Mesothelial cell of epicardium (in vitro differentiated cells): ENCODE measurements at regions not wholly inside any gene's neighbourhood (a gene's known extent, or its start where the extent isn't known, plus 50 kb on each side); places are given as distances from the start of the nearest gene placed in this dataset.

Source experiments
- DNase-seq, 2 experiments: peaks; one replicate each; pipeline ENCODE4 v3.0.0; 2021; ENCODE audit warnings: low spot score in 2 of 2; ENCODE audit not compliant: unreplicated experiment in 2 of 2
- H3K27ac Mint-ChIP-seq: 2 replicates; pipeline ENCODE4 v1.8.0; 2021; ENCODE audit warnings: mixed read lengths
- H3K27me3 Mint-ChIP-seq: 2 replicates; pipeline ENCODE4 v1.8.0; 2021; ENCODE audit warnings: low read depth, mixed read lengths
- H3K36me3 Mint-ChIP-seq: 2 replicates; pipeline ENCODE4 v1.8.0; 2021; ENCODE audit warnings: mixed read lengths
- H3K4me1 Mint-ChIP-seq: 2 replicates; pipeline ENCODE4 v1.8.0; 2021; ENCODE audit warnings: mixed read lengths
- H3K4me3 Mint-ChIP-seq: 2 replicates; pipeline ENCODE4 v1.8.0; 2021; ENCODE audit warnings: mild to moderate bottlenecking, moderate library complexity, mixed read lengths
- H3K9me3 Mint-ChIP-seq: 2 replicates; pipeline ENCODE4 v1.8.0; 2021; ENCODE audit warnings: mixed read lengths
- CTCF ChIP-seq: fragments of 200-600 bp; sonication (generic); IDR thresholded peaks from one replicate; pipeline ENCODE4 v1.5.0; 2021; ENCODE audit warnings: antibody characterized with exemption; ENCODE audit not compliant: unreplicated experiment

- Mint-ChIP-seq H3K4me3 (no peak overlapping the region), H3K4me1 (peaks cover 8% of the 10 kb centered on the region), H3K27ac (no peak overlapping the region), H3K9me3 (peaks cover 21% of the 10 kb centered on the region), H3K36me3 (no peaks in the 10 kb centered on the region), H3K27me3 (no peaks in the 10 kb centered on the region)
- no peak for DNase-seq
- no peak for TF ChIP-seq CTCF
These were observed 295.4 kb upstream of the KCNJ16 start for GRCh38 chr17:69779378-69780214.

- Mint-ChIP-seq H3K9me3 (peaks cover 25% of the 10 kb centered on the region), H3K4me1 (no peaks in the 10 kb centered on the region), H3K36me3 (no peaks in the 10 kb centered on the region), H3K4me3 (no peak overlapping the region), H3K27me3 (no peaks in the 10 kb centered on the region), H3K27ac (no peak overlapping the region)
- no peak for TF ChIP-seq CTCF
- no peak for DNase-seq
These were observed 291.2 kb upstream of the KCNJ16 start for GRCh38 chr17:69783865-69784264.

- no peak for DNase-seq
- H3K4me1 Mint-ChIP-seq: no peaks in the 10 kb centered on the region
- H3K27me3 Mint-ChIP-seq: no peaks in the 10 kb centered on the region
- H3K9me3 Mint-ChIP-seq: peaks cover 6% of the 10 kb centered on the region
- H3K4me3 Mint-ChIP-seq: no peak overlapping the region
- TF ChIP-seq CTCF: no peak
- H3K27ac Mint-ChIP-seq: no peak overlapping the region
- H3K36me3 Mint-ChIP-seq: no peaks in the 10 kb centered on the region
These were observed 286.1 kb upstream of the KCNJ16 start for GRCh38 chr17:69788957-69789356.

- Mint-ChIP-seq H3K27ac (no peak overlapping the region), H3K9me3 (peaks cover 15% of the 10 kb centered on the region), H3K27me3 (no peaks in the 10 kb centered on the region), H3K4me3 (no peak overlapping the region), H3K36me3 (no peaks in the 10 kb centered on the region), H3K4me1 (no peaks in the 10 kb centered on the region)
- TF ChIP-seq CTCF: no peak
- no peak for DNase-seq
These were observed 278.9 kb upstream of the KCNJ16 start for GRCh38 chr17:69796078-69796477.

- Mint-ChIP-seq H3K4me1 (no peaks in the 10 kb centered on the region), H3K9me3 (peaks cover 15% of the 10 kb centered on the region), H3K27ac (no peak overlapping the region), H3K27me3 (no peaks in the 10 kb centered on the region), H3K4me3 (no peak overlapping the region), H3K36me3 (no peaks in the 10 kb centered on the region)
- no peak for DNase-seq
- no peak for TF ChIP-seq CTCF
These were observed 274.2 kb upstream of the KCNJ16 start for GRCh38 chr17:69800870-69801269.
